Suprapubic skin (tissue), 4 donors: ENCODE measurements at regions not wholly inside any gene's neighbourhood (a gene's known extent, or its start where the extent isn't known, plus 50 kb on each side); places are given as distances from the start of the nearest gene placed in this dataset.

Experiments
- DNase-seq, 2 donors: peaks; one replicate each; pipeline ENCODE4 v3.0.0-alpha.2; 2019; ENCODE audit warnings: low spot score in 2 of 2
- H3K27ac ChIP-seq: fragments of 200-600 bp; sonication (generic); one replicate; pipeline ENCODE4 v1.5.1; 2019
- H3K27me3 ChIP-seq: fragments of 200-600 bp; sonication (generic); one replicate; pipeline ENCODE4 v1.5.1; 2019
- H3K36me3 ChIP-seq: fragments of 200-600 bp; sonication (generic); one replicate; pipeline ENCODE4 v1.5.1; 2019
- H3K4me1 ChIP-seq: fragments of 200-600 bp; sonication (generic); one replicate; pipeline ENCODE4 v1.5.1; 2019
- H3K4me3 ChIP-seq: fragments of 200-600 bp; sonication (generic); one replicate; pipeline ENCODE4 v1.5.1; 2019; ENCODE audit warnings: mild to moderate bottlenecking
- H3K9me3 ChIP-seq: fragments of 200-600 bp; sonication (generic); one replicate; pipeline ENCODE4 v1.5.1; 2019
- EP300 ChIP-seq: sonication (generic); formaldehyde crosslinking; IDR thresholded peaks from one replicate; pipeline ENCODE4 v1.6.1; 2017; ENCODE audit warnings: antibody characterized with exemption
- POLR2A ChIP-seq, 2 donors: fragments of 450-650 bp; IDR thresholded peaks; one replicate each; pipeline ENCODE4 v1.6.1; 2017; ENCODE audit warnings: antibody characterized with exemption in 2 of 2, mild to moderate bottlenecking in 2 of 2, moderate library complexity in 2 of 2
- POLR2AphosphoS5 ChIP-seq, 3 donors: sonication (generic); formaldehyde crosslinking; IDR thresholded peaks; one replicate each; pipeline ENCODE4 v1.6.1; 2017; ENCODE audit warnings: antibody characterized with exemption in 3 of 3
- WGBS: methylation state at CpG from one replicate; pipeline ENCODE4 v1.1.5; 2018; 5-methylcytosine and 5-hydroxymethylcytosine counted together
- TF ChIP-seq, protein P1 (sequence below), 2 donors: fragments of 200-600 bp in 1 of 2; fragments of 450-650 bp in 1 of 2; sonication (generic) in 1 of 2; IDR thresholded peaks; one replicate each; pipeline ENCODE4 v1.5.1; 2016 to 2019; ENCODE audit warnings: antibody characterized with exemption in 2 of 2, mild to moderate bottlenecking in 1 of 2, moderate library complexity in 1 of 2

DNA sequence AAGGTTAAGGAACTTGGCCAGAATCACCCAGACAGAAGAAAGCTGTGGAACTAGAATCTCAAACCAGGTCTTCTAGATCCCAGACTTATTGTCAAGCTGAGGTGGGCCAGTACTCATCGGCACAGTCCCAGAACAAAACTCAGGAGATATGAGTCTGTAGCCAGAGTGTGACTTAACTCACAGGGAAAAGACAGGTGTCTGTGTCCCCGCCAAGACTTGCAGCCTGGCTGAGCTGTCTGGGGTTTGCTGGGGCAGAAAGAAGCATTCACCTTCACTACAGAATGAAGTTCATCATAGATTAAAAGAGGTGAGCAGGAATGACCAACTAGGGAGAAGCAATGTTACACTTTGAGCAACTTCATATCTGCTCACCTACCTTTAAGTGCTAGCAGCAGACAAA lies 257.2 kb downstream of the FOXO1 start:
- no peak overlapping the region for H3K4me3 ChIP-seq
- no peaks in the 10 kb centered on the region for H3K27me3 ChIP-seq
- H3K36me3 ChIP-seq, result no peaks in the 10 kb centered on the region
- 96% methylated on average over 2 of the region's 2 CpGs for WGBS
- H3K9me3 ChIP-seq, result no peaks in the 10 kb centered on the region
- TF ChIP-seq, protein P1, sequence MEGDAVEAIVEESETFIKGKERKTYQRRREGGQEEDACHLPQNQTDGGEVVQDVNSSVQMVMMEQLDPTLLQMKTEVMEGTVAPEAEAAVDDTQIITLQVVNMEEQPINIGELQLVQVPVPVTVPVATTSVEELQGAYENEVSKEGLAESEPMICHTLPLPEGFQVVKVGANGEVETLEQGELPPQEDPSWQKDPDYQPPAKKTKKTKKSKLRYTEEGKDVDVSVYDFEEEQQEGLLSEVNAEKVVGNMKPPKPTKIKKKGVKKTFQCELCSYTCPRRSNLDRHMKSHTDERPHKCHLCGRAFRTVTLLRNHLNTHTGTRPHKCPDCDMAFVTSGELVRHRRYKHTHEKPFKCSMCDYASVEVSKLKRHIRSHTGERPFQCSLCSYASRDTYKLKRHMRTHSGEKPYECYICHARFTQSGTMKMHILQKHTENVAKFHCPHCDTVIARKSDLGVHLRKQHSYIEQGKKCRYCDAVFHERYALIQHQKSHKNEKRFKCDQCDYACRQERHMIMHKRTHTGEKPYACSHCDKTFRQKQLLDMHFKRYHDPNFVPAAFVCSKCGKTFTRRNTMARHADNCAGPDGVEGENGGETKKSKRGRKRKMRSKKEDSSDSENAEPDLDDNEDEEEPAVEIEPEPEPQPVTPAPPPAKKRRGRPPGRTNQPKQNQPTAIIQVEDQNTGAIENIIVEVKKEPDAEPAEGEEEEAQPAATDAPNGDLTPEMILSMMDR (IDR thresholded peaks at IDR 0.05), result no peak
- TF ChIP-seq POLR2A (IDR thresholded peaks at IDR 0.05), result no peak
- no peak overlapping the region for H3K27ac ChIP-seq
- no peaks in the 10 kb centered on the region for H3K4me1 ChIP-seq
- DNase-seq, result no peak

DNA sequence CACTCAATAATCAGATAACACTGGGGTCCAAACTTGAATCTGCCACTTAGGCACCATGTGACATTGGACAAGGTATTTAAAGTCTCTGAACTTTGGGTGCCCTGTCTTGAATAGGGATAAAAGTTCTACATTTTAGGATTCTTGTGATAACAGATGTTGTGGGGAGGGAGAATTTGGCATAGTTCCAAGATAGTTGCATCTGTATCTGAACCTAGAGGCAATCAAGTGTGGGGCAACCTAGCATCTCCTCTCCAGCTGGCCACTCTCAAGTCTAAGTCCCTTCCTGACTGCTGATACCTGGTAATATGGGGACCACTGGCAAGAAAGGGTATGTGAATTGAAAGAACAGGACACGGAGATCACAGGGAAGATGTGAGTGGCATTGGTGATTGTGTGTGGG lies 256.1 kb downstream of the FOXO1 start:
- Histone ChIP-seq H3K4me3 (no peak overlapping the region), H3K27me3 (no peaks in the 10 kb centered on the region), H3K27ac (no peak overlapping the region), H3K9me3 (no peaks in the 10 kb centered on the region), H3K4me1 (no peaks in the 10 kb centered on the region), H3K36me3 (no peaks in the 10 kb centered on the region)
- 97% methylated on average over 1 of the region's 1 CpG for WGBS
- TF ChIP-seq EP300, result no peak
- no peak for DNase-seq

DNA sequence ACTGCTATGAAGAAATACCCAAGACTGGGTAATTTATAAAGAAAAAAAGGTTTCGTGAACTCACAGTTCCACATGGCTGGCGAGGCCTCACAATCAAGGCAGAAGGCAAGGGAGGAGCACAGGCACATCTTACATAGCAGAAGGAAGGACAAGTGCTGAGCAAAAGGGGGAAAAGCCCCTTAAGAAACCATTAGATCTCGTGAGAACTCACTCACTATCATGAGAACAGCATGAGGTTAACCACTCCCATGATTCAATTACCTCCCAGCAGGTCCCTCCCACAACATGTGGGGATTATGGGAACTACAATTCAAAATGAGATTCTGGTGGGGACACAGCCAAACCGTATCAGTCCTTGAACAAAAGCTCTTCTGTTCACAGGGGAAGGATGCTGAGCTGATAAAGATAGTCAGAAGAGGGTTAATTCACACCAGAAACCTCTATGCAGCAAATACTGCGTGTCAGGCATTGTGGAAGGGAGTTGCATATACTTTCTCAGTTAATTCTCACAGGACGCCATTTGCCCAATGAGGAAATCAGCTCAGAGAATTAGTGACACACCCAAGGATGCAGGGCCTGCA lies 246.2 kb downstream of the FOXO1 start:
- TF ChIP-seq POLR2A (IDR thresholded peaks at IDR 0.05) (no peak), POLR2AphosphoS5 (IDR thresholded peaks at IDR 0.05) (no peak), EP300 (no peak)
- TF ChIP-seq, protein P1 (IDR thresholded peaks at IDR 0.05), result no peak
- Histone ChIP-seq H3K4me1 (no peaks in the 10 kb centered on the region), H3K36me3 (no peaks in the 10 kb centered on the region), H3K27me3 (no peaks in the 10 kb centered on the region), H3K4me3 (no peak overlapping the region), H3K9me3 (no peaks in the 10 kb centered on the region), H3K27ac (no peak overlapping the region)
- 79% methylated on average over 6 of the region's 6 CpGs for WGBS
- no peak for DNase-seq

DNA sequence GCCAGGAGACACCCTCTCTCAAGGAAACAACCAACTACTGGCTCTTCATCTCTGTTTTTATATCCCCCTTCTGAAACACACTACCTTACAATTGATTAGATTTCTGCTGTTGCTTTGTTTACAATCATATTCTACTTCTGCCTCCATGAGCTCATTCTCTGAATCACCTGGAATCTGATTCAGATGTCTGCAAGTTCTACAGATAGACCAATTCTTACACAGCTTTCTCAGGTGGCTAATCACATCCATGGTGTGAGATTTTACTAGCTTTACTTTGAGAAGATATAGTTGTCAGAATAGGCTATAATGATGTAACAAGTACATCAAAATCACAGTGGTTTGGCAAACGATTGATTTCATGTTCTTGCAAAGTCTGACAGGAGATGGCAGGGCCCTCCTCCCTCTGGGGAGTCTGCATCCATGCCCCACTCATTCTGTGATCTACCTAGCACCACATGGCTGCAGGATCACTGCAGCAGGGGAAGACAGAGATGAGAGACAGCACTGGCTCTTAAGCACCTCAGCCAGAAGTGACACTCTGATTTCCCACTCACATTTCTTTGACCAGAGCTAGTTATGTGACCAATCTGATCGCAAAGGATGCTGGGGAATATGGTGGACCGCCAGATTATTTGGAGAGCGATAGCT lies 243.7 kb downstream of the FOXO1 start:
- TF ChIP-seq, protein P1 (IDR thresholded peaks at IDR 0.05), result no peak
- TF ChIP-seq POLR2AphosphoS5 (IDR thresholded peaks at IDR 0.05) (no peak), EP300 (no peak), POLR2A (IDR thresholded peaks at IDR 0.05) (no peak)
- Histone ChIP-seq H3K4me1 (no peaks in the 10 kb centered on the region), H3K36me3 (no peaks in the 10 kb centered on the region), H3K27me3 (no peaks in the 10 kb centered on the region), H3K9me3 (no peaks in the 10 kb centered on the region), H3K4me3 (no peak overlapping the region), H3K27ac (no peak overlapping the region)
- 84% methylated on average over 4 of the region's 4 CpGs for WGBS
- no peak for DNase-seq

DNA sequence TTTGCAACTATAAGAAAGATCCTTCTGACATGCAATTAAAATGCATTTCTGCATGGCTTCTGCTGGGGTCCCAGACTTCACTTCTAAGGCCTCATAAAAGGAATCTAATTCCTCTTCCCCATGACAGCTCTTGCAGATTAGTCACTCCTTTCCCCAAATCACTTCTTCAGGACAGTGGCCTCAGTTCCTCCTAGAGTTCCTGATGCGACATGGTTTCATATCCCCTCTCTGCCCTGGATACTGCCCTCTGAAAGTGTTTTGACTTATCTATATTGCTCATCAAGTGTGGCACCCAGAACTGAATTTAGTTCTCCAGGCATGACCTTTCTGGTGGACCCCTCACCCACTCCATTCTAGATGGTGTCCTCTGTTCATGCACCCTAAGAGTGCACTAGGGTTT lies 238.1 kb downstream of the FOXO1 start:
- no peaks in the 10 kb centered on the region for H3K27me3 ChIP-seq
- H3K9me3 ChIP-seq, result no peaks in the 10 kb centered on the region
- H3K36me3 ChIP-seq, result no peaks in the 10 kb centered on the region
- TF ChIP-seq POLR2A (IDR thresholded peaks at IDR 0.05) (no peak), EP300 (no peak), POLR2AphosphoS5 (IDR thresholded peaks at IDR 0.05) (no peak)
- TF ChIP-seq, protein P1 (IDR thresholded peaks at IDR 0.05), result no peak
- no peaks in the 10 kb centered on the region for H3K4me1 ChIP-seq
- no peak overlapping the region for H3K27ac ChIP-seq
- 96% methylated on average over 1 of the region's 1 CpG for WGBS
- no peak for DNase-seq
- H3K4me3 ChIP-seq, result no peak overlapping the region
